Stimulated activated naive CD4-positive, alpha-beta T cell (primary cell): ENCODE measurements at regions not wholly inside any gene's neighbourhood (a gene's known extent, or its start where the extent isn't known, plus 50 kb on each side); places are given as distances from the start of the nearest gene placed in this dataset.
"Not testable (repeated sequence)": the region's sequence is repeated elsewhere in the genome, so short reads cannot be mapped to it uniquely, and the experiment has no call there.

Experiments used
- DNase-seq, 6 experiments: peaks; one replicate each; lab custom pipeline; 2025; lab: John Stamatoyannopoulos, UW

- no peak for DNase-seq
Observed at GRCh38 chr2:133977405-133977804, 276.5 kb upstream of the MGAT5 start.

GRCh38 chr2:133982256-133982655, 271.6 kb upstream of the MGAT5 start:
- no peak for DNase-seq

GRCh38 chr2:133985563-133985962, 268.3 kb upstream of the MGAT5 start:
- no peak for DNase-seq

GRCh38 chr2:133986081-133986837, 267.6 kb upstream of the MGAT5 start:
- DNase-seq: no peak

GRCh38 chr2:133986881-133987795, 266.7 kb upstream of the MGAT5 start:
- no peak for DNase-seq

- no peak for DNase-seq
Observed at GRCh38 chr2:133988316-133988891, 265.5 kb upstream of the MGAT5 start.

- DNase-seq: no peak
Observed at GRCh38 chr2:133991606-133992168, 262.2 kb upstream of the MGAT5 start.

- no peak for DNase-seq
Observed at GRCh38 chr2:133992454-133992853, 261.4 kb upstream of the MGAT5 start.

GRCh38 chr2:133993160-133993559, 260.7 kb upstream of the MGAT5 start:
- DNase-seq: no peak

- DNase-seq: not testable (repeated sequence)
Observed at GRCh38 chr2:133998726-133999125, 255.1 kb upstream of the MGAT5 start.

- DNase-seq: no peak
Observed at GRCh38 chr2:134002391-134002790, 251.5 kb upstream of the MGAT5 start.

GRCh38 chr2:134002921-134003320, 251.0 kb upstream of the MGAT5 start:
- DNase-seq: no peak

GRCh38 chr2:134004467-134004866, 249.4 kb upstream of the MGAT5 start:
- no peak for DNase-seq

- DNase-seq: no peak
Observed at GRCh38 chr2:134008837-134009236, 245.0 kb upstream of the MGAT5 start.

- DNase-seq: no peak
Observed at GRCh38 chr2:134009440-134009839, 244.4 kb upstream of the MGAT5 start.

GRCh38 chr2:134009906-134010305, 244.0 kb upstream of the MGAT5 start:
- not testable (repeated sequence) for DNase-seq

- no peak for DNase-seq
Observed at GRCh38 chr2:134011936-134012586, 241.8 kb upstream of the MGAT5 start.

GRCh38 chr2:134014196-134014960, 239.5 kb upstream of the MGAT5 start:
- no peak for DNase-seq

GRCh38 chr2:134019871-134020270, 234.0 kb upstream of the MGAT5 start:
- no peak for DNase-seq

- no peak for DNase-seq
Observed at GRCh38 chr2:134020608-134021007, 233.3 kb upstream of the MGAT5 start.
